ENCODE measurements at regions not wholly inside any gene's neighbourhood (a gene's known extent, or its start where the extent isn't known, plus 50 kb on each side); places are given as distances from the start of the nearest gene placed in this dataset.

GRCh38 chr11:15882876-15883454, 473.4 kb downstream of the SOX6 start:
- H3K9me3 ChIP-seq (ENCODE audit: control insufficient read depth in 1 of 2, insufficient read depth in 1 of 2, low read length in 2 of 2) = no peaks in the 10 kb centered on the region
- H3K27ac ChIP-seq (ENCODE audit: low read depth in 1 of 2, low read length in 2 of 2) = no peak overlapping the region
- no peak overlapping the region for H3K27ac Mint-ChIP-seq
- H3K4me1 Mint-ChIP-seq (ENCODE audit: low read depth) = no peaks in the 10 kb centered on the region
- no peak for DNase-seq
- TF ChIP-seq CTCF (IDR thresholded peaks at IDR 0.05) = no peak
- ATAC-seq (ENCODE audit: poor library complexity) = no peak
- H3K9me3 Mint-ChIP-seq = no peaks in the 10 kb centered on the region
- H3K4me3 Mint-ChIP-seq = no peak overlapping the region
- no peaks in the 10 kb centered on the region for H3K4me1 ChIP-seq (ENCODE audit: insufficient read depth, low read length)
- intact Hi-C loops (cut with DNase I, micrococcal nuclease) = no loop called here
- peaks cover 11% of the 10 kb centered on the region for H3K27me3 Mint-ChIP-seq
- no peaks in the 10 kb centered on the region for H3K36me3 ChIP-seq (ENCODE audit: insufficient read depth, low read length)
- ChIA-PET POLR2A (no interaction called here), CTCF (no interaction called here)
- H3K27me3 ChIP-seq (ENCODE audit: control insufficient read depth in 1 of 2, insufficient read depth in 2 of 2, low read length in 2 of 2) = no peaks in the 10 kb centered on the region
- no peaks in the 10 kb centered on the region for H3K36me3 Mint-ChIP-seq (ENCODE audit: low read depth)
- no peak overlapping the region for H3K4me3 ChIP-seq (ENCODE audit: low read length)

GRCh38 chr11:15883455-15883920, 472.9 kb downstream of the SOX6 start:
- intact Hi-C loops (cut with DNase I, micrococcal nuclease) = no loop called here
- Histone ChIP-seq H3K9me3 (ENCODE audit: control insufficient read depth in 1 of 2, insufficient read depth in 1 of 2, low read length in 2 of 2) (no peaks in the 10 kb centered on the region), H3K36me3 (ENCODE audit: insufficient read depth, low read length) (no peaks in the 10 kb centered on the region), H3K4me3 (ENCODE audit: low read length) (no peak overlapping the region), H3K4me1 (ENCODE audit: insufficient read depth, low read length) (no peaks in the 10 kb centered on the region), H3K27me3 (ENCODE audit: control insufficient read depth in 1 of 2, insufficient read depth in 2 of 2, low read length in 2 of 2) (no peaks in the 10 kb centered on the region), H3K27ac (ENCODE audit: low read depth in 1 of 2, low read length in 2 of 2) (no peak overlapping the region)
- Mint-ChIP-seq H3K27me3 (peaks cover 12% of the 10 kb centered on the region), H3K27ac (no peak overlapping the region), H3K9me3 (no peaks in the 10 kb centered on the region), H3K4me1 (ENCODE audit: low read depth) (no peaks in the 10 kb centered on the region), H3K4me3 (no peak overlapping the region), H3K36me3 (ENCODE audit: low read depth) (no peaks in the 10 kb centered on the region)
- DNase-seq (no peak), ATAC-seq (ENCODE audit: poor library complexity) (no peak)
- POLR2A ChIA-PET = no interaction called here
- CTCF ChIA-PET = no interaction called here
- no peak for TF ChIP-seq CTCF (IDR thresholded peaks at IDR 0.05)

DNA sequence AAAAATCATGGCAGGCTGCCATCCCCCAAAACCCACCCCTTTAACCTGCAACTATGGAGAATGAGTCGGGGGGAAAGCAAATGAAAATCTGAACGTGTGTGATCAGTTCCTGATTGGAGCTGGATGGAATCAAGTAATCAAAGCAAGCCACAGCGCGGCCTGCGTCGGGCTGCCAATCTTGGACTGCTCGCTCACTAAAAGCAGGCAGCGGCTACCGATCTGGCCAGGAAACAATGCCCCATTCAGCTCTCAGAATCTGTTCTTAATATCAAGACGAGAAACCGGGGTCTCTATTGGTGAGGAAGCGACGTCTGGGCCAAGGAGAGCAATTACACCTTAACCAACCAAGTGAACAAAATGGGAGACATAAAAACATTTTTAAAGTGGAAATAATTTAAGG, 472.2 kb downstream of the SOX6 start:
- no peaks in the 10 kb centered on the region for H3K36me3 ChIP-seq (ENCODE audit: insufficient read depth, low read length)
- DNase-seq (no peak), ATAC-seq (ENCODE audit: poor library complexity) (no peak)
- no peak overlapping the region for H3K4me3 ChIP-seq (ENCODE audit: low read length)
- H3K4me1 ChIP-seq (ENCODE audit: insufficient read depth, low read length) = no peaks in the 10 kb centered on the region
- no peaks in the 10 kb centered on the region for H3K36me3 Mint-ChIP-seq (ENCODE audit: low read depth)
- no peak overlapping the region for H3K27ac ChIP-seq (ENCODE audit: low read depth in 1 of 2, low read length in 2 of 2)
- no peaks in the 10 kb centered on the region for H3K9me3 Mint-ChIP-seq
- no peak overlapping the region for H3K4me3 Mint-ChIP-seq
- TF ChIP-seq CTCF (IDR thresholded peaks at IDR 0.05) = no peak
- intact Hi-C loops (cut with DNase I, micrococcal nuclease) = no loop called here
- H3K27ac Mint-ChIP-seq = no peak overlapping the region
- CTCF ChIA-PET = no interaction called here
- no peaks in the 10 kb centered on the region for H3K4me1 Mint-ChIP-seq (ENCODE audit: low read depth)
- peaks cover 12% of the 10 kb centered on the region for H3K27me3 Mint-ChIP-seq
- no peaks in the 10 kb centered on the region for H3K9me3 ChIP-seq (ENCODE audit: control insufficient read depth in 1 of 2, insufficient read depth in 1 of 2, low read length in 2 of 2)
- H3K27me3 ChIP-seq (ENCODE audit: control insufficient read depth in 1 of 2, insufficient read depth in 2 of 2, low read length in 2 of 2) = no peaks in the 10 kb centered on the region
- POLR2A ChIA-PET = no interaction called here
